ENCODE measurements at regions not wholly inside any gene's neighbourhood (a gene's known extent, or its start where the extent isn't known, plus 50 kb on each side); places are given as distances from the start of the nearest gene placed in this dataset.

- H3K56ac ChIP-seq (replicated peaks; ENCODE audit: insufficient read length, low read depth, low read length): no peak overlapping the region
- CTCF ChIA-PET (ENCODE audit: partially characterized antibody): interaction anchor here (0.8 to 2.0 kb wide), 11 partner anchors 10 to 151 kb away, joined by 3 to 6 read pairs (median 3); no protein-coding TSS in a partner anchor
Observed at GRCh38 chr11:13114566-13115379, 105.7 kb downstream of the RASSF10 start.

More at GRCh38 chr11:13114566-13115379, 105.7 kb downstream of the RASSF10 start:
- Histone ChIP-seq H4K20me1 (replicated peaks in 1 of 2; ENCODE audit: control insufficient read depth in 1 of 2, insufficient read depth in 2 of 2, low read length in 2 of 2) (no peaks in the 10 kb centered on the region), H3K18ac (ENCODE audit: extremely low read depth, low read length) (no peak overlapping the region), H2BK12ac (ENCODE audit: low read depth, low read length) (no peak overlapping the region), H4K91ac (replicated peaks; ENCODE audit: insufficient read length, low read length) (no peak overlapping the region), H3K27ac (ENCODE audit: low read depth, low read length) (no peak overlapping the region), H2BK15ac (ENCODE audit: low read length) (no peak overlapping the region), H3K4ac (replicated peaks; ENCODE audit: insufficient read length, low read depth, low read length) (no peak overlapping the region), H4K8ac (ENCODE audit: extremely low read depth, insufficient read depth, low read length) (no peak overlapping the region), H2AK5ac (ENCODE audit: low read depth, low read length) (no peak overlapping the region), H3K36me3 (ENCODE audit: control insufficient read depth in 2 of 4, insufficient read depth in 4 of 4, low read length in 3 of 4) (no peaks in the 10 kb centered on the region), H3K23me2 (ENCODE audit: low read depth, low read length) (no peaks in the 10 kb centered on the region), H3K4me2 (ENCODE audit: insufficient read depth in 1 of 2, low read depth in 2 of 2, low read length in 2 of 2) (no peak overlapping the region), H3K79me1 (ENCODE audit: low read depth, low read length) (no peaks in the 10 kb centered on the region), H3K23ac (ENCODE audit: insufficient read length) (no peak overlapping the region), H3K14ac (ENCODE audit: insufficient read length) (no peak overlapping the region), H2BK120ac (replicated peaks; ENCODE audit: low read depth, low read length) (no peak overlapping the region), H4K5ac (ENCODE audit: insufficient read length, low read depth, low read length) (no peak overlapping the region), H2BK20ac (ENCODE audit: low read length) (no peak overlapping the region), H3K9ac (replicated peaks in 1 of 4; ENCODE audit: extremely low read depth in 1 of 4, low read depth in 3 of 4, low read length in 3 of 4) (no peak overlapping the region), H3K9me3 (ENCODE audit: insufficient read depth in 2 of 2, low read depth in 1 of 2, low read length in 1 of 2) (no peaks in the 10 kb centered on the region), H3K4me3 (ENCODE audit: extremely low read depth in 1 of 4, insufficient read depth in 2 of 4, low read depth in 3 of 4, low read length in 4 of 4) (no peak overlapping the region), H3K4me1 (replicated peaks in 1 of 4; ENCODE audit: control insufficient read depth in 3 of 4, insufficient read depth in 4 of 4, low read length in 3 of 4) (peaks cover 0 to 7% (median 2%) of the 10 kb centered on the region in 4 experiments; a peak in 3 of 7 replicates), H2AFZ (ENCODE audit: low read length) (no peak overlapping the region), H3K79me2 (ENCODE audit: control insufficient read depth in 1 of 2, insufficient read depth in 2 of 2, low read length in 2 of 2) (no peaks in the 10 kb centered on the region), H2BK5ac (ENCODE audit: low read depth, low read length) (no peak overlapping the region), H3K27me3 (replicated peaks in 1 of 4; ENCODE audit: control insufficient read depth in 3 of 4, extremely low read depth in 1 of 4, insufficient read depth in 3 of 4, low read length in 3 of 4) (no peaks in the 10 kb centered on the region)
- TF ChIP-seq BACH1 (IDR thresholded peaks at IDR 0.05; ENCODE audit: low read length) (no peak), RAD21 (IDR thresholded peaks at IDR 0.05 in 1 of 2, conservative IDR thresholded peaks at IDR 0.05 in 1 of 2; ENCODE audit: low read depth in 2 of 2, low read length in 2 of 2) (peak; percentile 44 to 54), TBP (IDR thresholded peaks at IDR 0.05; ENCODE audit: low read depth, low read length) (no peak)
- TF ChIP-seq, protein P1, sequence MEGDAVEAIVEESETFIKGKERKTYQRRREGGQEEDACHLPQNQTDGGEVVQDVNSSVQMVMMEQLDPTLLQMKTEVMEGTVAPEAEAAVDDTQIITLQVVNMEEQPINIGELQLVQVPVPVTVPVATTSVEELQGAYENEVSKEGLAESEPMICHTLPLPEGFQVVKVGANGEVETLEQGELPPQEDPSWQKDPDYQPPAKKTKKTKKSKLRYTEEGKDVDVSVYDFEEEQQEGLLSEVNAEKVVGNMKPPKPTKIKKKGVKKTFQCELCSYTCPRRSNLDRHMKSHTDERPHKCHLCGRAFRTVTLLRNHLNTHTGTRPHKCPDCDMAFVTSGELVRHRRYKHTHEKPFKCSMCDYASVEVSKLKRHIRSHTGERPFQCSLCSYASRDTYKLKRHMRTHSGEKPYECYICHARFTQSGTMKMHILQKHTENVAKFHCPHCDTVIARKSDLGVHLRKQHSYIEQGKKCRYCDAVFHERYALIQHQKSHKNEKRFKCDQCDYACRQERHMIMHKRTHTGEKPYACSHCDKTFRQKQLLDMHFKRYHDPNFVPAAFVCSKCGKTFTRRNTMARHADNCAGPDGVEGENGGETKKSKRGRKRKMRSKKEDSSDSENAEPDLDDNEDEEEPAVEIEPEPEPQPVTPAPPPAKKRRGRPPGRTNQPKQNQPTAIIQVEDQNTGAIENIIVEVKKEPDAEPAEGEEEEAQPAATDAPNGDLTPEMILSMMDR (IDR thresholded peaks at IDR 0.05; ENCODE audit: control extremely low read depth in 1 of 3, insufficient read depth in 1 of 3, low read depth in 1 of 3, low read length in 3 of 3): peak; percentile 34 to 61 (median 51)
- DNase-seq (ENCODE audit: low read depth in 1 of 2, low spot score in 2 of 2): no peak
- no peak for FAIRE-seq
- WGBS, 2 experiments (ENCODE audit: extremely low coverage in 1 of 2, insufficient coverage in 1 of 2, insufficient read length in 1 of 2, insufficient replicate concordance in 2 of 2, low coverage in 1 of 2, low lambda C conversion rate in 2 of 2, missing lambda C conversion rate in 1 of 2): 85% methylated on average over 6 of the region's 6 CpGs; no CpG with 5 or more reads in 1 of the 2 experiments
- POLR2A ChIA-PET (ENCODE audit: partially characterized antibody): no interaction called here
